ENCODE measurements at regions not wholly inside any gene's neighbourhood (a gene's known extent, or its start where the extent isn't known, plus 50 kb on each side); places are given as distances from the start of the nearest gene placed in this dataset.

- Histone ChIP-seq H3K4me3 (no peak overlapping the region), H3K4me1 (replicated peaks in 1 of 2) (no peaks in the 10 kb centered on the region), H3K27me3 (no peaks in the 10 kb centered on the region), H3K36me3 (replicated peaks in 1 of 2) (no peaks in the 10 kb centered on the region), H3K27ac (no peak overlapping the region), H3K9me3 (replicated peaks in 1 of 3) (no peaks in the 10 kb centered on the region)
- WGBS, 4 donors: 85 to 91% (median 89%) methylated on average over 5 of the region's 5 CpGs
- DNase-seq: no peak
- TF ChIP-seq, protein P1, sequence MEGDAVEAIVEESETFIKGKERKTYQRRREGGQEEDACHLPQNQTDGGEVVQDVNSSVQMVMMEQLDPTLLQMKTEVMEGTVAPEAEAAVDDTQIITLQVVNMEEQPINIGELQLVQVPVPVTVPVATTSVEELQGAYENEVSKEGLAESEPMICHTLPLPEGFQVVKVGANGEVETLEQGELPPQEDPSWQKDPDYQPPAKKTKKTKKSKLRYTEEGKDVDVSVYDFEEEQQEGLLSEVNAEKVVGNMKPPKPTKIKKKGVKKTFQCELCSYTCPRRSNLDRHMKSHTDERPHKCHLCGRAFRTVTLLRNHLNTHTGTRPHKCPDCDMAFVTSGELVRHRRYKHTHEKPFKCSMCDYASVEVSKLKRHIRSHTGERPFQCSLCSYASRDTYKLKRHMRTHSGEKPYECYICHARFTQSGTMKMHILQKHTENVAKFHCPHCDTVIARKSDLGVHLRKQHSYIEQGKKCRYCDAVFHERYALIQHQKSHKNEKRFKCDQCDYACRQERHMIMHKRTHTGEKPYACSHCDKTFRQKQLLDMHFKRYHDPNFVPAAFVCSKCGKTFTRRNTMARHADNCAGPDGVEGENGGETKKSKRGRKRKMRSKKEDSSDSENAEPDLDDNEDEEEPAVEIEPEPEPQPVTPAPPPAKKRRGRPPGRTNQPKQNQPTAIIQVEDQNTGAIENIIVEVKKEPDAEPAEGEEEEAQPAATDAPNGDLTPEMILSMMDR (IDR thresholded peaks at IDR 0.05): no peak
- TF ChIP-seq POLR2A (IDR thresholded peaks at IDR 0.05): no peak
- intact Hi-C loops (cut with DNase I): no loop called here
Measured at GRCh38 chr6:134564705-134565104, 246.8 kb upstream of the SGK1 start.

DNA sequence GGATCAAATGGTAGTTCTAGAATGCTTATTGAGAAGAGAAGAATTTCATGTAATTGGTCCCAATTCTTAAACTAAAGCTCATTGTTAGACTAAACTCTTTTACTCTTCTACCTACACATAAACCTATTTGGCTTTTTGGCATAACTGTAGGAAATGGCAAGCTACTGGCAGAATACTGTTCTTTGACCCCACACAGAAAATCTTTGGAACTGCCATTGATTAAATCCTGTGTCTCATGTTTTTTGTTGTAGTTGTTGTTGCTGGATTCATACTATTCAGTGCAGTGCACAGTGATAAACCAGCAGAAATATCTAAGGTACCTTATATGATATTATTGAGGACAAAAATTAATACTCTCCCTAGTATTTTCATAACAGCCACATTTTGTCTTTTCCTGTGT is 242.1 kb upstream of the SGK1 start:
- H3K9me3 ChIP-seq (replicated peaks in 1 of 3): no peaks in the 10 kb centered on the region
- H3K4me1 ChIP-seq (replicated peaks in 1 of 2): no peaks in the 10 kb centered on the region
- intact Hi-C loops (cut with DNase I): no loop called here
- H3K36me3 ChIP-seq (replicated peaks in 1 of 2): no peaks in the 10 kb centered on the region
- no peak overlapping the region for H3K27ac ChIP-seq
- TF ChIP-seq, protein P1 (IDR thresholded peaks at IDR 0.05): no peak
- no peak for TF ChIP-seq POLR2A (IDR thresholded peaks at IDR 0.05)
- no peak for DNase-seq
- no peak overlapping the region for H3K4me3 ChIP-seq
- no peaks in the 10 kb centered on the region for H3K27me3 ChIP-seq

DNA sequence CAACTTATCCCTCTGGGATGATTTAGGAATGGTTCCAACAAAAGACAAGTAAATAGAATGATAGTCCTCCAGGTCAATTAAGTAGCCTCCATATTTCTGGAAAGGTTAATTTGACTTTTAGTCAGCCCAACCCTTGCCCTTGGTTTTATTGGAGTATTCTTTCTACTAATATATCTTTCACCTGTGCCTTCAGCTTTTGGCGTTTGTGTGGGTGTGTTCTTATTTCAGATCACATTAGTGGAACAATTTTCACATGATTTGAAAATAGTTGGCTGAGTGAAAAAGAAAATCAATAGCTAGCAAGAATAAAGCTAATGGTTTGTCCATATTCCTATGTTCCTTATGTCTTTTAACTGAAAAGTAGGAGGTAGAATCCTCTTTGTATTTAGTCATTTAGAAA is 239.6 kb upstream of the SGK1 start:
- no peaks in the 10 kb centered on the region for H3K9me3 ChIP-seq (replicated peaks in 1 of 3)
- WGBS, 4 donors: 50 to 85% (median 73%) methylated on average over 1 of the region's 1 CpG
- intact Hi-C loops (cut with DNase I): no loop called here

DNA sequence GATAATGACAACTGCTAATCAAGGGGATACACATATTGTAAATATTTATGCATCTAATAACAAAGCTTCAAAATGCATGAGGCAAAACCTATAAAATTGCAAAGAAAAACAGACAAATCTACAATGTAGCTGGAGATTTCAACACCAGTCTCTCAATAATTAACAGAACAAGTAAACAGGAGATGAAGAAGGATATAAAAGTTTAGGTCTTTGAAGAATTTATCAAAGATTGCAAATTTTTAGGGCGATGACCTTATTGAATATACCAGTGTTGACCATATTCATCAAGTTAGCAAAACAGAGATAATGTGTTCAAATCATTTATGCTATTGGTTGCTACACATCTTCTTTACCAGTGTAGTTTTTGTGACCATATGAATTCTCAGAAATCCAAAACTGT is 237.8 kb upstream of the SGK1 start:
- WGBS, 4 donors: 76 to 97% (median 89%) methylated on average over 1 of the region's 1 CpG
- H3K36me3 ChIP-seq (replicated peaks in 1 of 2): no peaks in the 10 kb centered on the region
- no peak overlapping the region for H3K27ac ChIP-seq
- H3K9me3 ChIP-seq (replicated peaks in 1 of 3): no peaks in the 10 kb centered on the region
- TF ChIP-seq POLR2A (IDR thresholded peaks at IDR 0.05): no peak
- TF ChIP-seq, protein P1 (IDR thresholded peaks at IDR 0.05): no peak
- DNase-seq: no peak
- H3K4me1 ChIP-seq (replicated peaks in 1 of 2): peaks cover 0 to 8% of the 10 kb centered on the region in 2 donors
- no peak overlapping the region for H3K4me3 ChIP-seq
- no peaks in the 10 kb centered on the region for H3K27me3 ChIP-seq
- intact Hi-C loops (cut with DNase I): no loop called here

More for the DNA sequence above, 239.6 kb upstream of the SGK1 start:
- H3K36me3 ChIP-seq (replicated peaks in 1 of 2): no peaks in the 10 kb centered on the region
- no peaks in the 10 kb centered on the region for H3K4me1 ChIP-seq (replicated peaks in 1 of 2)
- no peaks in the 10 kb centered on the region for H3K27me3 ChIP-seq
- no peak overlapping the region for H3K4me3 ChIP-seq
- no peak overlapping the region for H3K27ac ChIP-seq
- no peak for DNase-seq
- TF ChIP-seq, protein P1 (IDR thresholded peaks at IDR 0.05): no peak
- TF ChIP-seq POLR2A (IDR thresholded peaks at IDR 0.05): no peak

Measured in adrenal gland (tissue), 9 donors.